KBM-7 (cell line): ENCODE measurements at regions not wholly inside any gene's neighbourhood (a gene's known extent, or its start where the extent isn't known, plus 50 kb on each side); places are given as distances from the start of the nearest gene placed in this dataset.

Source experiments
- DNase-seq: peaks from one replicate; pipeline ENCODE4 v3.0.0-alpha.2; 2015
- in situ Hi-C: fragments of 300-500 bp; cut with MboI; formaldehyde crosslinking; loops from 2 replicates; pipeline ENCODE4 v1.14.3; 2020; ENCODE audit warnings: low sequenced_read_pairs, low pct_unique_long_range_greater_than_20kb, mixed read lengths

DNA sequence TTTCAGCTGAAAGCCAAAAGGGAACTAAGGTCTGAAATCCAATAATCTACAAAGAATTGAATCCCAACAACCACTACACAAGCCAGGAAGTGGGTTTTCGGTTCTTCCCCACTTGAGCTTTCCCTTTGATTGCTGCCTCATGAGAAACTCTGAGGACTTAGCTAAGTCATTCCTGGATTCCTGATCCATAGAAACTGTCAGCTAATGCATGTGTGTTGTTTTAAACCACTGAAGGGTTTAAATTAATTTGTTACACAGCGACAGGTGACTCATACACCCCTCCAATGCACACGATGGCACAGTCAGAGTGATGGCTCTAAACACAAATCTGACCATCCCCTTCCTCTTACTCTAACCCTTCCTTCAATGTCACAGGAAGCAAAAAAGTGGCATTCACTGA is 282.9 kb downstream of the RAB28 start:
- DNase-seq = no peak
- in situ Hi-C loops = no loop called here

DNA sequence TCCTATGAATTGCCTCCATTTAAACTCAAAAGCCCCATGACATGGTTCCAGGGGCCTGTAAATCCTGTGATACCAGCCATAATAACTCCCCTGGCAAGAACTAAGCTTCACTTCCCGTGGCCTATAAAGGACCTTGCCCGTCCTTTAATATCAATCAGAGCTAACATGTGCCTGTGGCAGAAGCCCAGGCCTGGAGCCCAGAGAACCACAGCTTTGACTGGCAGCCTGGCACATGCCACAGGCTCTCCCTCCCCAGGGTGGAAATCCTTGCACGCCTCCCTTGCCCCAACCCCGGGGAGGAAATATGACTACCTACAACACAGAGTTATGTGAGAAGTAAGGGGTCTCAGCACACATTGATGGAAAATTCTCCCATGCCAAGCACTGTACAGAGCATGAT is 287.4 kb downstream of the RAB28 start:
- in situ Hi-C loops = no loop called here
- no peak for DNase-seq

DNA sequence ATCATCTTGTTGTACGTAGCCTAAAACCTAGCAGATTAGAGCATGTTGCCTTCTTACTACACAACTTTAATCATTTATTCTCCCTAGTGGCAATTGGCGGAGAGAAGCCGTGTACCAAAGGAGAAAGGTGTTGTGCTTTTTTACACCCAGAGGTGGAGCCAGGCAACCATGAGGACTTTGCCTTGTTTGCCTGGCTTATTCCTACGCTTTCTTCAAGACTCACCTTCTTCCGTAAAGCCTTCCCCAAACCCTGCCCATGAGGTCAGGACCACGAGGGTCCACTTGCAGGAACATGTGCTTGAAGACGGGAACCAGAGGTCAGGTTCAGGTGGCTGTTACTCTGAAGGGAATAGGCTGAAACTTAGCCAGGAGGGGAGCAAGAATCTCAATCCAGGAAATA is 290.5 kb downstream of the RAB28 start:
- in situ Hi-C loops = no loop called here
- no peak for DNase-seq

DNA sequence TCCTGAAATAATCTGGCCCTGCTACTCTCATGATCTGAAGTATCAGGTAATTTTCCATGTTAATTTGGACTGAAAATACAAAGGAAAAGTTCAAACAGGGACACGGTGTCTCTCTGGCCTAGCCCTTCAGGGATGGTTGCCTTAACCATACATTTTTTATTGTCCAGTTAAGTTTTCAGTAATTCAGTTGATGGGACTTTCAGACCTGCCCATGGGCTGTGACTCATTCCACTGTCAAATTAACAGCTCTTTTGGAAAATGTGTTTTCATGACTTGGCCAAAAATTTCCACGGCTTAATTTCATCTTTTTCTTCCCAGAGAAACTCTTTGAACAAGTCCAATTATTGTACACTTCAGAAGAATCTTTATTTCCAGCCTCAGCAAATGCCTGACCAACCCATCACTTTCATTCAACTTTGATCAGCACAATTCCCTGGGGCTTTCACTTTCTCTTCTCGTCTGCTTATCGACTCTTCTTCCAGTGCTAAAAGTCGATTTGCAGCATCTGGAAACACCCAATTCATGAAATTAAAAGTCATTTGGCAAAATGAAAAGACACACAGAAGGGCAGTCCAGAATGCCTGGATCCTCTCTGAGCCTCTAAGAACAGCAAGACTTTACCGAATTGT is 293.9 kb downstream of the RAB28 start:
- DNase-seq = no peak
- in situ Hi-C loops = no loop called here

DNA sequence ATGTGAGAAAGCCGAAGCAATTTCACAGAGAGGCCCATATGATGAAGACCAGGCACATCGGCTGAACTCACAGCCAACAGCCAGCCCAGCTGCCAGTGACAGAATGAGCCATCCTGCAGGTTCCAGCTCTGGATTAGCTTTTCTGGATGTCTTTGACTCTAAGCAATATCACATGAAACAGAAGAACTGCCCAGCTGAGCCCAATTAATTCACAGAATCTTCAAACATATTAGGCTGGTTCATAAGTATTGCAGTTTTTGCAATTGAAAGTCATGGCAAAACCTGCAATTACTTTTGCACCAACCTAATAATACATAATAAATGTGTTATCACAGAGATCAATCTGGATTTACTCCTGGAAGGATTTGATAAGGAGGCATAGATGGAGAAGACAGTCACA is 299.9 kb downstream of the RAB28 start:
- no peak for DNase-seq
- in situ Hi-C loops = no loop called here

DNA sequence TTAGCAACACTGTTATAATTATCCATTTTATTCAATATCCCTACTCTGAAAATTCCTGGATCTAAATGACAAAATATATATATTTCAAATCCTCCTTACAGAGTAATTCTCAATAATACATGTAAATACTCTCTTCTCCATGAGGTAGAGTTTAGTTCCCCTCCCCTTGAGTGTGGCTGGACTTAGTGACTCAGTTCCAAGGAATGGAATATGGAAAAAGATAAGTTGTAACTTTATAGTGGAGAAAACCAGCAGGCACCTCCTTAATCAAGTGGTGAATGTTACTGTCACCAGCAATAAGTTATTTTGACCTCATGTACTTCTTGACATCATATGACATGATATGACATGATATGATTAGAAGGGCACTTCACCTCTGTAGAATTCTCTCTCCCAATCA is 302.0 kb downstream of the RAB28 start:
- no peak for DNase-seq
- in situ Hi-C loops = no loop called here

DNA sequence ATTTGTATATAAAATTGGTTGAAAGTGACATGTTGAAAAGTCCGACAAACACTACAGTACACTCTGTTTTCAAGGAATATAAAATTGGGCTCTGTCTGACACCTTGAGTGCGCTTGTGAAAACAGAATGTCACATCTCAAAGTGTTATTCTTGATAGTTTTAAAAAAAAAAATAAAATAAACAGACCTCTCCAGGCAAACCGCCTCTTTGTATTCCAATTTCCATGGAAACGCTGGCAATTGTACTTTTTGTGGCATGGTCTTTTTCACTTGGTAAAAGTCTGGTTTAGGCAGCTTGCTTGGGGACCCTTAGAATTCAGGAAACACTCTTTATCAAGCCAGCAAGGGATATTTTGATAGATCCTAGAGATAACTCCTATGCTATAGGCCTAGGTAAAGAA is 302.5 kb downstream of the RAB28 start:
- DNase-seq = no peak

DNA sequence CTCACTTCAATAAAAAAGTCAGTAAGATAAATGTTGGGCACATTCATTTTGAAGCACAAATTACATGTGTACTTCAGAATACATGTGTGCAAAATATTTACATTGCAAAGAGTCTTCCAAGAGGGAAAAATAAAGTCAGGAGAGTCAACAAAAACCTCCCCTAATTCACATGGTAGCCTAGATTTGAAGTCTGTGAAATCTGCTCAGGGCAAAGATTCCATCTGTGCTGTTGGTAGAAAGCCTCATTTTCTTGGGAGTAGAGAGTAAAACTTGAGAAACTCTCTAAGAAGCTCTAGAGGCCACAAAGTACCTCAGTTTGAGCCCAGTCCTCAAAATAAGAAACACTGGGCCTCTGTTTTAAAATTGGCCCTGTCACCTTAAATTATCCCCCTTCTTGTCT is 303.4 kb downstream of the RAB28 start:
- in situ Hi-C loops = no loop called here
- DNase-seq = no peak

More for the DNA sequence above, 302.5 kb downstream of the RAB28 start:
- in situ Hi-C loops = no loop called here

DNA sequence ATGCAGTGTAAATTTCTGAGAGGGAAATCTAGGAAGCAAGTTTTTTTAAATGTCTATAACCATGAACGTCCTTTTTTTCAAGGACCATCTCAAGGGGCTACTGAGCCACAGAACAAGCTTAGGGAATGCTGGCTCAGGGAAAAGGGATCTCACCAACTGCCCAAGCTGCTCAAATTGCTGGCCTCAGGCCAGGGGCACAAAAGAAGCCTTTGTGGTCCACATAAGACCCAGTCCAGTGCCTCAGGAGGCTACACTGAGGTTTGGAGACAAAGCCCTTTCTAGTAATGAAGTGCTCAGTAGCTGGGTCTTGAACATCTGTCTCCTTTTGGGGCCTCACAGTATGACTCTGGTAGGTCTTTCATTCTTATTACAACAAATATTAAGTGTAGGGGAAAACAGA is 305.5 kb downstream of the RAB28 start:
- in situ Hi-C loops = no loop called here
- no peak for DNase-seq

DNA sequence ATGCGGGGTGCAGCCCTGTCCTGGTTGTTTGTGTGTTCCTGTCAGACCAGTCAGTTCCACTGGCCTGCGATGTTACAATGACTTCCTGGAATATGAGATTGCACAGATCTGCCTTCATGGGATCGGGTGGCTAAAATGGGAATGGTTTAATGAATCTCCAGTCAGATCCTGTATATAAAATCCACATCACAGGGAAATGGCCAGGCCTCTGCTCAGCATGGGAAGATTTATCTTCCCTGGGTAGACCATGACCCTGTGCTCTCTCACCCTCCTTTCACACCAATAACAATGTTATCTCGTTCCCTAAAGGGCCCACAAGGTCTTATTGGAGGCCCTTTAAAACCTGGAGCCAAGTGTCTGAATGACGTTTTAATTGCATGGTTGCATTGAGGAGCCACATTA is 307.4 kb downstream of the RAB28 start:
- in situ Hi-C loops = no loop called here
- no peak for DNase-seq

DNA sequence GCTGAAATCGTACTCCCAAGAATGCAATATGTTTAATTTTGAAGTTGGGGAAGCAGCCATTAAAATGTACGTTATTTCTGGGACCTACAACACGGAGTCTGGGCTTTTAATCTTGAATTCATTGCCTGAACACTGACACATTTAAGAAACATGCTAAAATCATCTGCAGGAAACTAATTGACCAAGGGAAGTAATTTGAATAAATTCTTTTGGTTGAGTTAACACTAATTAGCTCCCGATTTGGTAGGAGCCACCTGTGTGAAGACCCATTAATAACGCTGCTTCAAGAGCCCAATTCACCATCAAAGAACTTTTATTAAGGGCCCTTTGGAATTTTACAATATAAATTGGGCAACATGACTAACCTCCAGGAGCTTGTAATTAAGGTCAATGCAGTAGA is 309.2 kb downstream of the RAB28 start:
- in situ Hi-C loops = no loop called here
- DNase-seq = no peak

DNA sequence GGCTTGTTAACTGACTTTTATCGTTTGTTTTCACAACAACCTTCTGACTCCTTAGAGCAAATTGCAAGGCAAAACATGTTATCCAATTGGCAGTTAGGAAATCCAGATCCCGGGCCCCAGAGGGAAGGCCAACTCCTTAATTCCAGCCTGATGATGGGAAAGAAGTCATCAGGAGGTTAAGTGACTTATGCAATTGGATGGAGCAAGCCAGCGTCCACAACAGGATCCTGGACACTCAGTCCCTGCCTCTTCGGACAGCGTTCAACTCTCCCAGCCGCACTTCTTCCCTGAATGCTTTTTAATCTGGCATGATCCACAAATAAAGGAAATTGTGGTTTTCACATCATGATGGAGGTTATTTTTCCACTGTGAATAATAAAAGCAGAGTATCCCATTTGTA is 310.1 kb downstream of the RAB28 start:
- in situ Hi-C loops = no loop called here
- no peak for DNase-seq

DNA sequence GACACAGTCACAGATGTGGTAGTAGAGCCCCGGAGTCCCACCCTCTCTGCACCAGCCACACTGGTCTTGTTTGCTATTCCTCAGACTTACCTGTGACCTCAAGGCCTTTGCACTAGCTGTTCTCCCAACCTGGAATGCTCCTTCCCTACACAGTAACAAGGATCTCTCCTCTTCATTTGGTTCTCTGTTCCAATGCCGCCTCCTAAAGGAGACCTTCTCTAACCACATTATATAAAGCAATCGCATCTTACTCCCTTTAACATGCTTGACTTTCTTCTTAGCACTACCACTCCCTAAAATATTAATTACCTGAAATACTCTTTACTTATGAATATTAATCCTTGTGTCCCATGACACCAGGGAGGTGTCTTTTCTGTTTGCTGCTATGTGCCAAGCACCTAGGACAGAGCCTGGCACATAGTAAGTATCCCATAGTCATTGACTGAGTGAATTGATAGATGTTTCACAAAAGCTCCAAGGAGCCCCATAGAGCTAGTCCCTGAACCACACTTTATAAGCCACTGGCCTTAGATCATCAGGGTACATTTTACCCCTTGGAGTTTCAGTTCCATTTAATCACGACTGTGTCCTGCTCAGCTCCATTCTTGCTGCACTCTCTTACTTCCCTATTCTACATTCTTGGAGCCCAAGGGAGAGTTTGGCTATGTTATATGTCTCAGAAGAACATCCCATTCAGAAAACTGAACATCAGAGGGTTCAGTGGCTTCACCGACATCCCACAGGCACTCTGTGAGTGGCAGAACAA is 312.7 kb downstream of the RAB28 start:
- DNase-seq = no peak
- in situ Hi-C loops = no loop called here

DNA sequence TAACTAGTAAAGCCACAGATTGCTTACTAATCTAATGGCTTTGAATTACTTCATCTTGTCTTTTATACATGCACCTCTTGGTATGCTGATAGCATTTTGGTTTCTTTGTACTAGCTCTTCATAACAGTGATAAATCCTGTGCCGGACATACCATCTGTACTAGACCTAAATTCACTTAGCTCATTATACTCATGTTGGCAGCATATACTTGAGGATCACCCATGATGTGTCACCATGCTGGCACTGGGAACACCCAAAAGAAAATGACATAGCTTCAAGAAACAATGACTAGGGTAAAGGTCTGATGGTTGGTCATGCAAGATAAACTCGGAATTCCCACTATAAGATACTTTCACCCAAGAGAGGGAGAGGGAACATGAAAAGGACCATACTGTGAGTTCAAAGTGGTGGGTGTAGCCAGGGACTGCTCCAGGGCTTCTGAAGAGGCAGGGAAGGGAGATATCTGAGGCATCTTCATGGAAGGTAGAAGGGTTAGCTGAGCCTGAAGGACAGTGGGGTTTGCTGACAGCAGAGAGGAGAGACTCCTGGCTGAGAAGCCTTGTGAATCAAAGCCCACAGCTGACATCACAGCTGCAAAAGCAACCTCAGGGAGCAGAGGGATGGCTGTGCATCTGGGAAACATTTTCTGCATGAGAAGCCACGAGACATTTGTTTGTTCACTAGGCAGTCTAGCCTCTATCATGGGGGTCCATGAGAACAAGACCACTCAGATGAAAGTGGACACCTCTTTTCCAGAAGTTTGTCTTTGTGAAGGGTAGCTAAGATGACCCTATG is 314.2 kb downstream of the RAB28 start:
- in situ Hi-C loops = no loop called here
- no peak for DNase-seq

DNA sequence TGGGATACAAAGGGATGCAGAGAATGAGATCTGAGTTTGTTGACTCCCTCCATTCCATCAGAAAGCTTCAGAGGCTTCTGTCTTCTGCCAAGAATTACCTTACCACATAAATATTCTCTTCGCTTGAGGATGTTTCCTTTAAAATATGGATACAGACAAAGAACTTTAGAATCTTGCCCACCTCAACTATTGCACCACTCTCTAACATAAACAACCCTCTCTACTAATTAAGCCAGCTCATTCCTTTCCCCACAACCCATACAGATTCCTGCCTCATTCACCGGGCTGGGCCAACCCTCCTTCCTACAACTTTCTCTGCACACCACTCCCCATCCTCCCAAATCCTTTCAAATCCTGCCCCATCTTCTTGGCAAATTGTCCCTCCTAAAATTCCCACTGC is 315.8 kb downstream of the RAB28 start:
- DNase-seq = no peak
- in situ Hi-C loops = no loop called here

DNA sequence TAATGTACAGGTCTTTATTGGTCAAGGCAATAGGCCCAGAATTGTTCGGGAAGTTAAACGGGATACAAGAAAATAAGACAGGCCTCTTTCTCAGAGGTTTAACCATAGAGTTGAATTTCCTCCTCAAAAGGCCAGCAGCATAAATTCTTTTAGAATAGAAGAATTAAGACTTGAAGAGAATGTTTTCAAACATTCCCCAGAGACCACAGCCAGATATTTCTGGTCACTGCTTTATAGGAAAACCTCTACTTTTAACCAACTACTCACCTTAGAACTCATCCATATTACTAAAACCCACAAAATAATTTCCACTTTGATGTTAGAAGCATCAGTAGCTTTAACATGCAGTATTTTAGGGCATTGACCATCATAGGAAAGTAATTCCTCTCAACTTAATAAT is 317.9 kb downstream of the RAB28 start:
- DNase-seq = no peak
- in situ Hi-C loops = no loop called here

DNA sequence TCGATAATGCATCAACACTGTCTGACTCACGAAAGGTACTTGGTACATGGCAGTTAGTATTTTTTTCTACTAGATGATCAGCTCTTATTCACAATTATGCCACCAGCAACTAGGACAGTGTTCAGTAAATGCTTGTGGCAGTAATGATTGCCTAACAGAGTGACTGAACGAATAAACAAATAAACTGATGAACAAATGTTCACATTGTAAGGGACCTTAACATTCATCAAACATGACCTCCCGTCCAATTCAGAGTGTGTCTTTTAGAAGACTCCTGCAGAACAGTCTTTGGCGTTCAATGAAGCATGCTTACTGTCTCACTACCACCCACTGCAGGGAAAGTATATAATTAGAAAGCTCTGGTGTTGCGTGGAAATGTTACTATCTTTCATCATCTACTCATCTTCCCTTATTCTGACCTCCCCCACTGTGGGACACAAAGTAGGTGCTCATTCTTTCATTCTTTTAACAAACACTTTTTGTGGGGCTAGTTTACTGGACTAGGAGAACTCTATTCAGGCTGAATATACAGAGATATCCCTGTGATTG is 319.3 kb downstream of the RAB28 start:
- in situ Hi-C loops = no loop called here
- DNase-seq = no peak

DNA sequence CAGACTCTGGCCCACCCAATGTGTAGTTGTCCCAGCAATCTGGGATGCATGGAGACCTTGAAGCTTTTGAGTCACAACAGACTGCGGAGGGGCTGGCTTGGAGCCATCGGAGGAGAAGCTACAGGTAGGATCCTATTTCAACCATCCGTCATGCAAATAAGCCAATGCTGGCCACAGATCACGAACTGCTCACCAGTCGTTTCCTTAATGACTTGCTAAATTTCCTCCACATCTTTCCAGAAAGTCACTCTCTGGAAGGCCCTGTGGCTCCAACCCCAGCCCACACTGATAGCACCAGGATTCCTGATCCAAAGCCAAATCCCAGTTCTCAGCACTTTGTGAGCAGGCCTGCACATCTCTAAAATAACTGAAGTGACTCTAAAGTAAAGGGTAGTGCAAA is 321.3 kb downstream of the RAB28 start:
- no peak for DNase-seq
- in situ Hi-C loops = no loop called here

DNA sequence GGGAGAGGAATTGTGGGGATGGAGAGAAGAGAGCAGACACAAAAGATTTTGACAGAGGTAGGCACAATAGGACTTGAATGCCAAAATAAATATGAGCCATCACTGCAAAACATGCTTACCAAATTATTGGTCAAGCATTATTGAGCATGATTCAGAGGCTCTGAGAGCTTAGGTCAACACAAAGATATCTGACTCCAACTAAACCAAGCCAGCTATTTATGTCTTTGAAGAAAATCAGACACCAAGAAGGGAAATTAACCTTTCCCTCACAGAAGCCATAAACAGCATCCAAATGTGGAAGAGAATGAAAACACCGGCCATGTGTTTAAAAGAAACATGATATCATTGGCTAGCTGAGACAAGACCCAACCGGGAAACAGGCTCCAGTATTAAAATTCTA is 323.2 kb downstream of the RAB28 start:
- in situ Hi-C loops = no loop called here
- no peak for DNase-seq

DNA sequence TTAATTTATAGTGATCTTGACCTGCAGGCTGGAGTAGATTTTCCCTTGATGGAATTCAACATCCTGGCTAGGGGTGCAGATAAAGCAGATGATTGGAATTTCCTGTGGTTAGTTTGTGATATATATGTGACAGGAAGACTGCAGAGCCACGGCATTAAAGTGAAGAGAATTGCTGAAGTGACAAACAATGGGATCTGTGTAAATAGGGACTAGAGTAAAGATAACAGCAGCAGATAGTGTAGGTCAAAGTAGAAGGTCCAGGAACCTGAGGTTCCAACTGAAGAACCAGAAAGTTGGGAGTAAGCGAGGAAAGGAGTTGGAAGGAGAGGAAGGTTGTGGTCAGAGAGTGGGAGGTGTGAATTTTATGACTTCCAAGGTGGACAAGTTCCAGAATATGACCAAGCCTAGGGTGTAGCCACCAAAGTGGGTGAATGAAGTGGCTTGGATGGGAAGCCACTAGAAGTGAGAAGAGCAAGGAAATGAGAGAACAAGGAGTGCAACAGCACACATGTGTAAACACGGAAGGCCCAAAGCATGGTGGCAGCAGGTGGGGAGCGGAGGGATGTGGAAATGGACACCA is 325.0 kb downstream of the RAB28 start:
- in situ Hi-C loops = no loop called here
- DNase-seq = no peak
